ENCODE measurements at regions not wholly inside any gene's neighbourhood (a gene's known extent, or its start where the extent isn't known, plus 50 kb on each side); places are given as distances from the start of the nearest gene placed in this dataset.

- peaks cover 6 to 9% of the 10 kb centered on the region in 2 experiments; a peak in 2 of 4 replicates for H3K9me3 ChIP-seq (ENCODE audit: control insufficient read depth in 1 of 2, insufficient read depth in 1 of 2, low read depth in 1 of 2, low read length in 2 of 2)
- H3K4me3 ChIP-seq (replicated peaks in 1 of 2; ENCODE audit: low read depth in 1 of 2, low read length in 2 of 2): no peak overlapping the region
- no peak overlapping the region for H3K27ac ChIP-seq (ENCODE audit: low read depth, low read length)
- RAD21 ChIA-PET (ENCODE audit: low non-redundant PET in 1 of 2, low total read pairs in 2 of 2, uncharacterized antibody in 2 of 2, unreplicated experiment in 2 of 2): no interaction called here
- POLR2A ChIA-PET: no interaction called here
- no peak for ATAC-seq
- H3K4me1 ChIP-seq (ENCODE audit: control insufficient read depth in 1 of 2, insufficient read depth in 2 of 2, low read length in 2 of 2): no peaks in the 10 kb centered on the region
- no peak for DNase-seq (ENCODE audit: low read depth, low spot score)
- no TSS peak for BruUV-seq (replicated peaks)
- no peaks in the 10 kb centered on the region for H3K27me3 ChIP-seq (ENCODE audit: insufficient read depth, low read length)
- no peak overlapping the region for H3K9ac ChIP-seq (ENCODE audit: low read length)
- H3K36me3 ChIP-seq (ENCODE audit: control insufficient read depth in 1 of 2, insufficient read depth in 2 of 2, low read length in 2 of 2): no peaks in the 10 kb centered on the region
- H4K20me1 ChIP-seq (ENCODE audit: insufficient read depth): no peaks in the 10 kb centered on the region
- H3K9me2 ChIP-seq (ENCODE audit: insufficient read depth): no peaks in the 10 kb centered on the region
- H3K79me2 ChIP-seq (ENCODE audit: insufficient read depth, low read length): no peaks in the 10 kb centered on the region
- intact Hi-C loops (cut with micrococcal nuclease): no loop called here
- TF ChIP-seq JUND (IDR thresholded peaks at IDR 0.05): no peak
- no peak for TF ChIP-seq ELF1 (IDR thresholded peaks at IDR 0.05; ENCODE audit: borderline replicate concordance, low read depth)
- no peak for TF ChIP-seq SIN3A (IDR thresholded peaks at IDR 0.05; ENCODE audit: low read depth)
- TF ChIP-seq REST (IDR thresholded peaks at IDR 0.05; ENCODE audit: low read depth): no peak
- no peak for TF ChIP-seq ZBTB33 (IDR thresholded peaks at IDR 0.05; ENCODE audit: extremely low read depth, insufficient replicate concordance, low read length)
- TF ChIP-seq CTCF (IDR thresholded peaks at IDR 0.05 in 2 of 3, conservative IDR thresholded peaks at IDR 0.05 in 1 of 3; ENCODE audit: borderline replicate concordance in 1 of 3, insufficient read depth in 1 of 3, low read depth in 2 of 3, low read length in 2 of 3): no peak
- no peak for TF ChIP-seq YY1 (IDR thresholded peaks at IDR 0.05; ENCODE audit: extremely low read depth, insufficient replicate concordance, low read depth, low read length)
- TF ChIP-seq CBX3 (IDR thresholded peaks at IDR 0.05; ENCODE audit: low read depth): no peak
- TF ChIP-seq TCF7L2 (IDR thresholded peaks at IDR 0.05; ENCODE audit: borderline replicate concordance, extremely low read depth, insufficient read depth, insufficient read length): no peak
- CTCF ChIA-PET: no interaction called here
- H3K4me2 ChIP-seq (ENCODE audit: low read length): no peak overlapping the region
- H2AFZ ChIP-seq (ENCODE audit: low read depth, low read length, poor library complexity, severe bottlenecking): no peak overlapping the region
Measured at GRCh38 chr16:65406933-65407332, 285.1 kb upstream of the CDH11 start.
